PFSK-1 (cell line): ENCODE measurements at regions not wholly inside any gene's neighbourhood (a gene's known extent, or its start where the extent isn't known, plus 50 kb on each side); places are given as distances from the start of the nearest gene placed in this dataset.

Experiments
- FOXP2 ChIP-seq: optimal IDR thresholded peaks from 2 replicates; pipeline ENCODE3; 2011; ENCODE audit warnings: borderline replicate concordance, control low read depth, inconsistent platforms; ENCODE audit not compliant: insufficient read depth; ENCODE audit errors: extremely low read length, extremely low read depth
- POLR2AphosphoS5 ChIP-seq: IDR thresholded peaks from 2 replicates; pipeline ENCODE4 v1.6.1; 2012; ENCODE audit warnings: low read depth, mild to moderate bottlenecking, control low read depth, low read length, moderate library complexity
- SIN3A ChIP-seq: IDR thresholded peaks from 2 replicates; pipeline ENCODE4 v1.6.1; 2012; ENCODE audit warnings: mild to moderate bottlenecking, low read length, moderate library complexity, borderline replicate concordance; ENCODE audit not compliant: insufficient read depth
- TAF1 ChIP-seq: IDR thresholded peaks from 2 replicates; pipeline ENCODE4 v1.6.1; 2012; ENCODE audit warnings: low read length, control low read depth, borderline replicate concordance; ENCODE audit not compliant: insufficient read depth
- TF ChIP-seq, protein P1 (sequence below), 2 experiments: IDR thresholded peaks; 2 replicates each; pipeline versions ENCODE4 v1.6.1 to v1.8.0; 2011 to 2012; ENCODE audit warnings: low read depth in 2 of 2, low read length in 2 of 2, control low read depth in 1 of 2, inconsistent platforms in 1 of 2, mild to moderate bottlenecking in 1 of 2, moderate library complexity in 1 of 2; ENCODE audit not compliant: insufficient read depth in 1 of 2

- TF ChIP-seq, protein P1, sequence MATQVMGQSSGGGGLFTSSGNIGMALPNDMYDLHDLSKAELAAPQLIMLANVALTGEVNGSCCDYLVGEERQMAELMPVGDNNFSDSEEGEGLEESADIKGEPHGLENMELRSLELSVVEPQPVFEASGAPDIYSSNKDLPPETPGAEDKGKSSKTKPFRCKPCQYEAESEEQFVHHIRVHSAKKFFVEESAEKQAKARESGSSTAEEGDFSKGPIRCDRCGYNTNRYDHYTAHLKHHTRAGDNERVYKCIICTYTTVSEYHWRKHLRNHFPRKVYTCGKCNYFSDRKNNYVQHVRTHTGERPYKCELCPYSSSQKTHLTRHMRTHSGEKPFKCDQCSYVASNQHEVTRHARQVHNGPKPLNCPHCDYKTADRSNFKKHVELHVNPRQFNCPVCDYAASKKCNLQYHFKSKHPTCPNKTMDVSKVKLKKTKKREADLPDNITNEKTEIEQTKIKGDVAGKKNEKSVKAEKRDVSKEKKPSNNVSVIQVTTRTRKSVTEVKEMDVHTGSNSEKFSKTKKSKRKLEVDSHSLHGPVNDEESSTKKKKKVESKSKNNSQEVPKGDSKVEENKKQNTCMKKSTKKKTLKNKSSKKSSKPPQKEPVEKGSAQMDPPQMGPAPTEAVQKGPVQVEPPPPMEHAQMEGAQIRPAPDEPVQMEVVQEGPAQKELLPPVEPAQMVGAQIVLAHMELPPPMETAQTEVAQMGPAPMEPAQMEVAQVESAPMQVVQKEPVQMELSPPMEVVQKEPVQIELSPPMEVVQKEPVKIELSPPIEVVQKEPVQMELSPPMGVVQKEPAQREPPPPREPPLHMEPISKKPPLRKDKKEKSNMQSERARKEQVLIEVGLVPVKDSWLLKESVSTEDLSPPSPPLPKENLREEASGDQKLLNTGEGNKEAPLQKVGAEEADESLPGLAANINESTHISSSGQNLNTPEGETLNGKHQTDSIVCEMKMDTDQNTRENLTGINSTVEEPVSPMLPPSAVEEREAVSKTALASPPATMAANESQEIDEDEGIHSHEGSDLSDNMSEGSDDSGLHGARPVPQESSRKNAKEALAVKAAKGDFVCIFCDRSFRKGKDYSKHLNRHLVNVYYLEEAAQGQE (IDR thresholded peaks at IDR 0.05; ENCODE audit: insufficient read depth in 1 of 2, low read depth in 2 of 2, low read length in 2 of 2) = no peak
- TF ChIP-seq TAF1 (no peak), SIN3A (no peak), POLR2AphosphoS5 (no peak), FOXP2 (no peak)
Observed at GRCh38 chr5:30926218-30926617, 267.3 kb upstream of the CDH6 start.
